Pancreas (tissue), 10 donors: ENCODE measurements at regions not wholly inside any gene's neighbourhood (a gene's known extent, or its start where the extent isn't known, plus 50 kb on each side); places are given as distances from the start of the nearest gene placed in this dataset.

Experiments used
- ATAC-seq, 4 donors: fragments of 200-7000 bp; cut with Tn5 transposase; one replicate each; pipeline versions ENCODE4 v1.8.0 to v1.9.1; 2020; ENCODE audit warnings: mild to moderate bottlenecking in 4 of 4, moderate library complexity in 4 of 4
- DNase-seq, 6 donors: peaks; one replicate each; pipeline ENCODE4 v3.0.0-alpha.2; 2020
- FAIRE-seq: peaks from 2 replicates; lab custom pipeline; 2012; peaks lifted over from hg19 to GRCh38; lab: Jason Lieb, UNC
- H3K27ac ChIP-seq, 4 donors: fragments of 200-600 bp; sonication (generic); 1 replicate in 3 of 4; 2 replicates in 1 of 4; pipeline versions ENCODE4 v1.5.0 to v1.8.0; 2020
- H3K27me3 ChIP-seq, 4 donors: fragments of 200-600 bp; one replicate each; pipeline ENCODE4 v1.8.0; 2021
- H3K36me3 ChIP-seq, 3 donors: fragments of 200-600 bp; sonication (generic) in 1 of 3; one replicate each; pipeline versions ENCODE4 v1.5.0 to v1.8.0; 2020 to 2021
- H3K4me1 ChIP-seq, 3 donors: fragments of 200-600 bp; one replicate each; pipeline ENCODE4 v1.8.0; 2021
- H3K4me3 ChIP-seq, 4 donors: fragments of 200-600 bp; sonication (generic) in 2 of 4; one replicate each; pipeline versions ENCODE4 v1.5.0 to v1.8.0; 2020 to 2021
- H3K9me3 ChIP-seq, 4 donors: fragments of 200-600 bp; one replicate each; pipeline ENCODE4 v1.8.0; 2021
- CTCF ChIP-seq, 4 donors: fragments of 200-600 bp; sonication (generic) in 3 of 4; IDR thresholded peaks; one replicate each; pipeline versions ENCODE4 v1.5.0 to v1.8.0; 2021; ENCODE audit warnings: antibody characterized with exemption in 4 of 4
- WGBS, 2 donors: extraction: QIAGEN DNeasy Blood & Tissue Kit; methylation state at CpG; one replicate each; pipeline ENCODE4 v1.1.7; 2013; 5-methylcytosine and 5-hydroxymethylcytosine counted together
- intact Hi-C, 3 donors: fragments of 100-400 bp; cut with DNase I; formaldehyde crosslinking; loops; one replicate each; pipeline versions ENCODE4 v1.11.1 to v1.14.2; 2022
- donor health status: healthy with polysubstance abuse.
- donor health status: DM: no; HTN: no; CAD: no; lungs with moderate emphysema.
- donor health status: DM: no; HTN: no; CAD: no.
- donor health status: control.
- donor health status: control.
- donor health status: Bipolar disorder and iron deficiency.
- donor health status: DM: yes; HTN: yes; CAD: no.
- donor health status: DM: no; HTN: no; CAD: no.
- donor health status: DM: no; HTN: no; CAD: no.
- donor health status: DM: yes; HTN: yes; CAD: no.

GRCh38 chr5:162301356-162301755 lies 233.8 kb downstream of the GABRG2 start:
- DNase-seq: no peak
- no peaks in the 10 kb centered on the region for H3K27me3 ChIP-seq
- no peaks in the 10 kb centered on the region for H3K4me1 ChIP-seq
- no peak for TF ChIP-seq CTCF (IDR thresholded peaks at IDR 0.05)
- intact Hi-C loops: no loop called here
- ATAC-seq: no peak
- H3K4me3 ChIP-seq: no peak overlapping the region
- H3K36me3 ChIP-seq: no peaks in the 10 kb centered on the region
- FAIRE-seq: no peak
- H3K9me3 ChIP-seq: no peaks in the 10 kb centered on the region
- no peak overlapping the region for H3K27ac ChIP-seq

DNA sequence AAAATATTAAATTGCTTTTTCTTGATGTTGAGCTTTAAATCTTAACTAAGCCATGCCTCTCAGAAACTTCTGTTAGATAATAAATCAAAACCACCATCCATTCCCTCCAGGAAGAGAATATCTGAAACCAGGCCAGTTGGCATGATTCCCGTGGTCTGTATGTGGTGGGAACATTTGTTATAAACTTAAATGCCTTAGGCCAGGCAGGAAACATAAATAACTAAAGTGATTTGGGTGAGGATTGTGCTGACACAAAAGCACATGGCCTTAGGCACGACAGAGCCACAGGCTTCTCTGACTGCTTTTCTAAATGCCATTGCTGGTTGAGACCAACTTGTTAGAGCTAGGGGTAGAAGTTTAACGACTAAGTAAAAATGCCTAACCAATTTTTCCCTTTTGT lies 255.9 kb downstream of the GABRG2 start:
- intact Hi-C loops: no loop called here
- no peak for FAIRE-seq
- Histone ChIP-seq H3K9me3 (no peaks in the 10 kb centered on the region), H3K27me3 (no peaks in the 10 kb centered on the region), H3K27ac (no peak overlapping the region), H3K4me1 (no peaks in the 10 kb centered on the region), H3K4me3 (no peak overlapping the region), H3K36me3 (no peaks in the 10 kb centered on the region)
- WGBS, 2 donors: 20 to 33% methylated on average over 3 of the region's 3 CpGs
- no peak for TF ChIP-seq CTCF (IDR thresholded peaks at IDR 0.05)
- no peak for ATAC-seq
- no peak for DNase-seq

GRCh38 chr5:162324328-162324727 lies 256.8 kb downstream of the GABRG2 start:
- WGBS, 2 donors: 67 to 70% methylated on average over 3 of the region's 3 CpGs
- ATAC-seq (no peak), FAIRE-seq (no peak), DNase-seq (no peak)
- Histone ChIP-seq H3K9me3 (no peaks in the 10 kb centered on the region), H3K27me3 (no peaks in the 10 kb centered on the region), H3K27ac (no peak overlapping the region), H3K4me1 (no peaks in the 10 kb centered on the region), H3K4me3 (no peak overlapping the region), H3K36me3 (no peaks in the 10 kb centered on the region)
- no peak for TF ChIP-seq CTCF (IDR thresholded peaks at IDR 0.05)
- intact Hi-C loops: no loop called here

DNA sequence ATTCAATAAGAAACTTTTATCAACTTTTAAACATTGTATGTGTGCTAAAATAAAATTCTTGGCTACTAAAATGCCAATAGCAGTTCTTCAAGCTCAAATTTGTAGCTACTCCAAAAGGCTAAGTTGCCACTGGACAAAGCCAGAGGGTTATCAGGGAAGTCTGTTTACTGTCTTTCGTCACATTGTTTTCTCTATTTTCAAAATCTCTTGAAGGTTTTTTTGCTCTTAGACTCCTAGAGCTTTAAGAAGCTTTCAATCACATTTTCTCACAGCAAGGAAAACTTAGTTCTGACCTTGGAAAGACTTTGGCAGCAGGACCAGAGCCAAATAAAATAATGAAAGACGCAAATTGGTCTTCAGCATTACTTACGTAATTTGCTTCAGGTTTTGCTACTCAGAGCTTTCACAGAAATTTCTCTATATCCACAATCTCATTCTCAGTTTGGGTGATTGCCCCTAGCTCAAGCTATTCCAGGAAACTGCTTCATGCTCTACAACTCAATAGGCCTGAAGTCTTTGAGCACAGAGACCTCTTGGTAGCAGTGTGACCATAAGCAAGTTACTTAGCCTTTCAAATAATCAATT lies 257.7 kb downstream of the GABRG2 start:
- ATAC-seq: peak in 3 of 4 donors; percentile 25 to 48 (median 30)
- no peaks in the 10 kb centered on the region for H3K27me3 ChIP-seq
- H3K9me3 ChIP-seq: no peaks in the 10 kb centered on the region
- WGBS, 2 donors: 36 to 43% methylated on average over 3 of the region's 3 CpGs
- H3K27ac ChIP-seq: no peak overlapping the region
- intact Hi-C loops: no loop called here
- TF ChIP-seq CTCF (IDR thresholded peaks at IDR 0.05): no peak
- no peak for FAIRE-seq
- no peaks in the 10 kb centered on the region for H3K4me1 ChIP-seq
- no peak overlapping the region for H3K4me3 ChIP-seq
- H3K36me3 ChIP-seq: no peaks in the 10 kb centered on the region
- no peak for DNase-seq

DNA sequence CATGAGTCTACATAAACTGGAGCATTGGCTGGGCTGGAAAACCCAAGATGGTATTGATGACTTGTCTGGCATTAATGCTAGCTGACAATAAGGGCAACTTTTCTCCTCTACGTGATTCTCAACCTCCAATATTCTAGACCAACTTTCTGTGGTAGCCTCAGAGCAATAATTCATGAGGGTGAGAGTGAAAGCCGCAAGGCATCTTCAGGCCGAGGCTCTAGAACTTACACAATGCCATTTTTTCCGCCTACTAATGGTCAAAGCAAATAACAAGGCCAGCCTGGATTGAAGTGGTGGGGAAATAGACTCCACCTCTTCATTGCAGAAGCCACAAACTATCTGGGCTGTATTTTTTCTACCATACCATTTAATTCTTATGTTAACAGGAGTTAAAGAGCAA lies 267.4 kb downstream of the GABRG2 start:
- no peak overlapping the region for H3K27ac ChIP-seq
- intact Hi-C loops: no loop called here
- FAIRE-seq (no peak), ATAC-seq (no peak), DNase-seq (no peak)
- H3K9me3 ChIP-seq: no peaks in the 10 kb centered on the region
- no peaks in the 10 kb centered on the region for H3K27me3 ChIP-seq
- TF ChIP-seq CTCF (IDR thresholded peaks at IDR 0.05): no peak
- H3K4me1 ChIP-seq: no peaks in the 10 kb centered on the region
- H3K4me3 ChIP-seq: no peak overlapping the region
- no peaks in the 10 kb centered on the region for H3K36me3 ChIP-seq
- 56 to 67% methylated on average over 4 of the region's 4 CpGs for WGBS, 2 donors
